VCaP (cell line): ENCODE measurements at regions not wholly inside any gene's neighbourhood (a gene's known extent, or its start where the extent isn't known, plus 50 kb on each side); places are given as distances from the start of the nearest gene placed in this dataset.

Source experiments
- H3K27ac ChIP-seq: fragments of 450-650 bp; 2 replicates; pipeline ENCODE4 v1.5.1; 2017
- TF ChIP-seq, protein P1 (sequence below): fragments of 450-650 bp; conservative IDR thresholded peaks from 2 replicates; pipeline ENCODE4 v1.5.1; 2017; ENCODE audit warnings: mild to moderate bottlenecking, moderate library complexity

- no peak overlapping the region for H3K27ac ChIP-seq
- TF ChIP-seq, protein P1, sequence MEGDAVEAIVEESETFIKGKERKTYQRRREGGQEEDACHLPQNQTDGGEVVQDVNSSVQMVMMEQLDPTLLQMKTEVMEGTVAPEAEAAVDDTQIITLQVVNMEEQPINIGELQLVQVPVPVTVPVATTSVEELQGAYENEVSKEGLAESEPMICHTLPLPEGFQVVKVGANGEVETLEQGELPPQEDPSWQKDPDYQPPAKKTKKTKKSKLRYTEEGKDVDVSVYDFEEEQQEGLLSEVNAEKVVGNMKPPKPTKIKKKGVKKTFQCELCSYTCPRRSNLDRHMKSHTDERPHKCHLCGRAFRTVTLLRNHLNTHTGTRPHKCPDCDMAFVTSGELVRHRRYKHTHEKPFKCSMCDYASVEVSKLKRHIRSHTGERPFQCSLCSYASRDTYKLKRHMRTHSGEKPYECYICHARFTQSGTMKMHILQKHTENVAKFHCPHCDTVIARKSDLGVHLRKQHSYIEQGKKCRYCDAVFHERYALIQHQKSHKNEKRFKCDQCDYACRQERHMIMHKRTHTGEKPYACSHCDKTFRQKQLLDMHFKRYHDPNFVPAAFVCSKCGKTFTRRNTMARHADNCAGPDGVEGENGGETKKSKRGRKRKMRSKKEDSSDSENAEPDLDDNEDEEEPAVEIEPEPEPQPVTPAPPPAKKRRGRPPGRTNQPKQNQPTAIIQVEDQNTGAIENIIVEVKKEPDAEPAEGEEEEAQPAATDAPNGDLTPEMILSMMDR = no peak
These were observed 134.6 kb downstream of the CPZ start for GRCh38 chr4:8727131-8727530.

DNA sequence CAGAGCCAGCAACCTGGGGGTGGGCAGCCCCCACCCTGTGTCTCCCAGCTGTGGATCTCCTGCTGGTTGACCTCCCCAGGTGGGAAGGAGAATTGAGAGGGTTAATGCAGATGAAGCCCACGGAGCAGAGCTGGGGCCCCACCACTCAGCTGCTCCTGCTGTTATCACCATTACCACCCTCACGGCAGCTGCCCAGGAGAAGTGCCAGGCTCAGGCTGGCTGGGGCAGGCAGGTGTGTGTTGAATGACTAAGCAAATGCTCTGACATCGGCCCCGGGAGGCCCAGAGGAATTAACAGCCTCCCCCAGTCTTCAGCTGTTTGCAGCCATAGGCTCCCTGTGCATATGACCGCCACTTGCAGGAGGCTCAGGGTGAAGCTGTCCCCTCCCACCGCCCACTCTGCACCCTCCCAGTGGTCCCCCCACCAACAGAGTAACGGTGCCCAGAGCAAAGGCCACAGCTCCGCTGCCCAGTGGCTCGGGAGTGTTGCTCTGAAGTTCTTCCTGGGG, 133.8 kb downstream of the CPZ start:
- no peak overlapping the region for H3K27ac ChIP-seq
- TF ChIP-seq, protein P1 = no peak

- TF ChIP-seq, protein P1 = no peak
- H3K27ac ChIP-seq = no peak overlapping the region
These were observed 133.3 kb downstream of the CPZ start for GRCh38 chr4:8725845-8726244.

DNA sequence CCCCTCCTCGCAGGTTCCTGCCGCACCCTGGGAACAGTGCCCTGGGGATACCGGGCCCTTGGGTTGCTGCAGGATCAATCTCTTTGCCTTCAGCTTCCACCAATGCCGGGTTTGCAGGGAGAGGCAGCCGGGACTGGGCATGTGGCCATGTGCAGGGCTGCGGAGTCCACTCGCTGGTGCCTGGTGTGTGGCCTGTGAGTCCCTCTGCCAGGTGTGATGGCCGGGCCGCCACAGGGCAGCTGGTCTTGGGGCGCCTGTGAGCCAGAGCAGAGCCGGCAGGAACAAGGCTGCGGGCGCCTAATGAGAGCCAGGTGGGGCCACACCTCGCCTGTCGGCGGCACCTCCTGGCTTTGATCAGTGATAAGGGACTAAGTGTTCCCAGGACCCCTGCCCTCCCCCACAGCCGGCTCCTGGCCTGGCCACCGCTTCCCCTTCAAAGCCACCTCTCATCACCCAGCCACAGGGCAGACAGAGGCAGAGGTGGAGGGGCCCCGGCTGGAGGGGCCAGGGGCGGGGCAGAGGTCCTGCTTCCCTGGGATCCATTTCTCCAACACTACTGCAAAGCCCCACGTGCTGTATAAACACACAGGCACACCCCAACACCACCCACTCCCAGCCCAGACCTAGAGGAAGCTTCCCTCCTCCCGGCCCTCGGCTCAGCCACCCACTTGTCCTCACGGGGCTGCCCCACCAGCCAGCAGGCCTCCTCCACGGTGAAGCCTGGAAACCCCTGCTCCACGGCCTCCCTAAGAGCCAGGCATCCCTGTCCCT, 132.7 kb downstream of the CPZ start:
- TF ChIP-seq, protein P1 = no peak
- H3K27ac ChIP-seq = no peak overlapping the region

GRCh38 chr4:8724436-8725070, 132.0 kb downstream of the CPZ start:
- TF ChIP-seq, protein P1 = no peak
- H3K27ac ChIP-seq = no peak overlapping the region

DNA sequence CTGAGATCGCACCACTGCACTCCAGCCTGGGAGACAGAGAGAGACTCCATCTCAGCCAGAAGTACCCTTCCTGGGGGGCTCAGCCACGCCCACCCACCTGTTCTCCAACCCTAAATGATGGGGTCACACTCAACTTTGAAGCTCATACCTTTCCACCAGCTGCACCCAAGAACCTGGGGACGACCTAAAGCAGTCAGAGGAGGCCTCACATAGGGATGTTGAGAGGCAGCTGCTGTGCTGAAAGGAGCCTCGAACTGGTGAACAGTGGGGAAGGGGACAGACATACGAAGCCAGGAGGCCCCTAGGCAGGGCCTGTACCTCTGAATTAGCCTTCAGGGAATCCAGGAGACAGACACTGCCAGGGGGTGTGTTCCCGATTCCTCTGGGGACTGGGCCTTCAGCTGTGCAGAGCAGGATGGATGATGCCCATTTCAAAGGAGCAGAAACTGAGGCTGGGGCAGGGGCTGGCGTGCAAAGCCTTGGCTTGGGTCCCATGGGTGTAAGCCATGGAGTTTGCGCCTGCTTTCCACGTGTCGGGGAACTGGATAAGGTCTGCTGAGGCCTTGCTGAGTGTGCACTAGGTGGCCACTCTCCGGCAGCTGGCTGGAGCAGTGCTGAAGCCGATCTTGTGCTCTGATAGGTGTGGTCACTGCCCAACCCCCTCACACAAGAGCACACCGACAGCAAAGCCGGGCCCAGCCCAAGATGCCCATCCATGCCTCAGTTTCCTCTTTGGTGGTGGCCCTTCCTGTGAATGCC, 130.8 kb downstream of the CPZ start:
- TF ChIP-seq, protein P1 = no peak
- no peak overlapping the region for H3K27ac ChIP-seq

- TF ChIP-seq, protein P1 = no peak
These were observed 130.0 kb downstream of the CPZ start for GRCh38 chr4:8722556-8722955.

More at GRCh38 chr4:8722556-8722955, 130.0 kb downstream of the CPZ start:
- no peak overlapping the region for H3K27ac ChIP-seq
